Kidney capillary endothelial cell (primary cell): ENCODE measurements at regions not wholly inside any gene's neighbourhood (a gene's known extent, or its start where the extent isn't known, plus 50 kb on each side); places are given as distances from the start of the nearest gene placed in this dataset.

Source experiments
- DNase-seq: peaks from one replicate; pipeline ENCODE4 v3.0.0-alpha.2; 2018; ENCODE audit warnings: low spot score

DNA sequence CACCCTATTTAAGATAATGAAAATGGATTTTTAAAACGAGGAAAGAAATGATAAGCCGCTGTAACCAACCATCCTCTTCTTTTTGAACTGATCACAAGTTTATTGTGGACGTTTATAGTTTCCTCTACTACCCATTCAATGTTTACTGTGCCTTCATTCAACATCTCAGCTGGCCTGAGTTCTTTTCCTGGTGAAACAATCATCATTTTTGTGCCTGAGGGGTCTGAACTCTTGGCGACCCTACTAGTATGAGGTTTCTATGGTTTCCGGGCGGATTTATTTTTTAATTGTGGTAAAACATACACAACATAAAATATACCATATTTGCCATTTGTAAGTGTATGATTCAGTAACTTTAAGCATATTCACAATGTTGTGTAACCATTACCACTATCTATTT, 100.7 kb downstream of the SPRY1 start:
- no peak for DNase-seq

DNA sequence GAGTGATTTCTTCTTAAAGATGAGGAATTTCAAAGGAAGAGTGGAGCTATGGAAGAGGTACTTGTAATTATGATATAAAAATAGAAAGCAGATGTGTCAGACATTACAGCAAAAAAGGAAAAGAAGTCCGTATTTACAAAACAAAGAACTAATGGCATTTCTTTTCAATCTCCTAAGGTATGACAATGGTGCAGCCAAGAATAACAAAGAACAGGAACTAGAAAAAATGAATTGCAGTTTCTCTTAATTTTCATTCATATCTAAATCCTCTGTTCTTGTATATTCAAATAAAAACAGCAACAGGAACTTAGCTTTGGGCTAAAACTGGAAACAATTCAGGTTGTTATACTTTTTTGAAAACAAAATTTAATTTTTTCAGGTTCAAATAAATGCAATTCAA, 105.1 kb downstream of the SPRY1 start:
- no peak for DNase-seq

DNA sequence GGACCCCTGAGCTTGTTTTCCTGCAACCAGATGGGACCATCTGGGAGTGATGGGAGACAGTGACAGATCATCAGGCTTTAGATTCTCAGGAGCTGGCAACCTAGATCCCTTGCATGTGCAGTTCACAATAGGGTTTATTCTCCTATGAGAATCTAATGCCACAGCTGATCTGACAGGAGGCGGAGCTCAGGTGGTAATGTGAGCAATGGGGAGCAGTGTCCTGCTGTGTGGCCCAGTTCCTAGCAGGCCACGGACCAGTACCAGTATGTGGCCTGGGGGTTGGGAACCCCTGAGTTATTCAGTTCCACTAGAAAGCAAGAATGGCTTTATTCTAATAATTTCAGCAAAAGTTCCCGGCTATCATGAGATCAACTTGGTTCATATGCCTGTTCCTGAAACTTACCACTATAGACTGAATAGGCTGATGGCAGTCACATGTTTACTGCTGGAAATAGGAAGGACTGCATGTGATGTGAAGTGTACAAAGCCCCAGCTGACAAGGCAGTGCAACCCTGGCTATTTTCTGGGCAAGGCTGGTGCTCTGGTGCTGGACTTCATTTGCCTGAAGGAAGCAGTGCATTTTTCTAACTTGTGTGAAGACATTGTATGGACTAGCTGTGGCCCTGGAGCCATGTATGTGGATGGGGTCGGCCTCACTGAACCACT, 107.2 kb downstream of the SPRY1 start:
- DNase-seq: no peak

DNA sequence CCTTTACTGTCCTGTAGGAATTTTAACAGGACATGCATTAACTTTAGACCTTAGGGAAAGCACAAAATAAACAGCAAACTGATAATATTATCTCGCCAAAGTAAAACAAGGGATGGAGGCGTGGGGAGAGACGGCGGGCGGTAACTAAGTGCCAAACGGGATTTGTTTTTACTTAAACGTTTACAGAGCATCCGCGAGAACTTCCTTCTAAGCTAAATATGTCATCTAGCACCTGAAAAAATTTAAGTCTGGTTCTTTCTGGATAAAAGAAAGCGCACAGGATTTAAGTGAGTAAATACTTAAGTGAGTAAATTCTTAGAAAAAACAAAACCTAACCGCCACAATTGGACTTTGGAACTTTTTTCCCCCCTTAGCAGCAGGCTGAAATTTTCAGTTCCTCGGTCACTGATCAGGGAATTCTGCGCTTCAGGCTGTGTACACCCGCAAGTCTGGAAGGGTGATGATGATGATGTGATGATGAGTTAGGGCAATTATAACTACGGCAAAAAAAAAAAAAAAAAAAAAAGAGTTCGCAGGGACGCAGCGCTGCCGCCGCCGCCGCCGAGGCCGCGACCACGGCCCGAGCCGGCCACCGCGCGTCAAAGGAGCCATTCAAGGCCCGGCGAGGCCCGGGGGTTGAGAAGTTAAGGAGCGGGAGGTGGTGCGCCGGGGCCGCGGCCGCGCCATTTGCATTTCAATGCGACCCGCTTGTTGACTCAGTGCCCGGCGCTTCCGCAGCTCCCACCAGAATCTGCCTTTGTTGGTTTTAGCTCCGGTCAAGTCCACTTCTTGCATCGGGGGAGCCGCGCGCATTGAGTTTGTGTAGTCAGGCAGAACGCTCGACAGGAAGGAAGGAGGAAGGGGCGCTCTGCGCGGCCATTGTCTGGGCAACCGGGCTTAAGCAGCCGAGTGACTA, 108.8 kb downstream of the SPRY1 start:
- DNase-seq: peak; percentile 78

DNA sequence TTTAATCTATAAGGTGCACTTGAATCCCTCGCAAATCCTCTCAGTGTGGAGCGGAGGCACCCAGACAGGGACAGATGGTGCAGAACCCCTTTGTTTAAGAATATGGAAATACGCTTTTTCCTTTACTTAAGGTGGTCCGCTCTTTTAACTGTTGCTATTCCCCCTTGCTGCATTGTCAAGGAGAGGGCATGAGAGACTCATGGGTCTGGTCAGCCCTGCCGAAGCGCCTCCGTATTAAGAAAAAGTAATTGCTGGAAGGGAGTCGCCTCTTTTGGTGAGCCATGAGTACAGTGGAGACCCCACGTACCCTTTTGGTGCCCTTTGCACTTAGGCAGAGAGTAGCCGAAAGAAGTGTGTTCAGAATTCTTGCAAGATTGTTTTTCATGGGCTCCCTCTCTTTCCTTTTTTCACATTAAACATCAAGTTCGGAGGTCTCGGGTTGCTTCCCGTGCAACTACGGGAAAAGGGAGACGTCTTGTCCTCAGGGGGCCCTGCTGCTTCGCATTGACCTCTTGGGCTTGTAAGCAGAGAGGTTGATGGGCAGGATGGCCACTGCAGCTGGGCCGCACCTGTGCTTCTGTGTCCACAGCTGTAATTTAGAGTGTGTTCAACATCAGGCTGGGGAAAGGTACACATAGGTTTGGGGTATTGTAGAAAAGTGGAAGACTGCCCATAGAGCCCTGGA, 109.6 kb downstream of the SPRY1 start:
- DNase-seq: no peak

DNA sequence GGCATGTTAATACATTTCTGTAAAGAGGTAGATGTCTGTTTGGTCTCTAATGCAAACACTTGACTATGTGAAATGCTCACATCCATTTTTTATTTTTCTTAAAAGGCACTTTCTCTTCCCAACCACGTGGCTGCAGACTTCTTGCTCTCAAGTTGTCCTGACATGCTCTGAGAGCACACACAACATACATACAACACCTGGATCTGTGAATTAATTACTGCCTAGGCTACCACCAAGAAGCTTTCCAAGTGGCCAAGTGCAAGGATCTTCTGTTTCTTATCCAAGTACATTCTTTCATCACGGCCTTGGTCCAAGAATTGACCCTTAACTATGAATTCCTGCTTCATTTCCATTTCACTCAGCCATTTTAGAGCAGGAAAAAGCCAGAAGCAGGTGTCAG, 110.8 kb downstream of the SPRY1 start:
- DNase-seq: no peak

DNA sequence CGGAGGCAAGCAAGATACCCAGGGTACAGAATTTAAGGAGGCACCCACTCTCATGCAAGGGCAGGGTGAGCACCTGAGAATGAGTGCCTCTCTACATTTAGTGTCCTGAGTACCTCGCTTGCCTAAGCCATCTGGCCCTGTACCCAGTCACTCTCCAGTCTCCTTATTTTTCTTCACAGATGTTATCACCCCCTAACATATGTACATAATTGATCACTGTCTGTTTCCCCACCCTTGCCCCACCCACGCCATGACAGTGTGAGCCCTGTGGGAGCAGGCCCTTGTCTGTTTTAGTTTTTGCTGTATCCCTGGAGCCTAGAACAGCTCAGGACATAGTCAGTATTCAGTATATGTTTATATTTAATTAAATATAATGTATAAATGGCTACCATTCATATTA, 113.6 kb downstream of the SPRY1 start:
- DNase-seq: no peak

DNA sequence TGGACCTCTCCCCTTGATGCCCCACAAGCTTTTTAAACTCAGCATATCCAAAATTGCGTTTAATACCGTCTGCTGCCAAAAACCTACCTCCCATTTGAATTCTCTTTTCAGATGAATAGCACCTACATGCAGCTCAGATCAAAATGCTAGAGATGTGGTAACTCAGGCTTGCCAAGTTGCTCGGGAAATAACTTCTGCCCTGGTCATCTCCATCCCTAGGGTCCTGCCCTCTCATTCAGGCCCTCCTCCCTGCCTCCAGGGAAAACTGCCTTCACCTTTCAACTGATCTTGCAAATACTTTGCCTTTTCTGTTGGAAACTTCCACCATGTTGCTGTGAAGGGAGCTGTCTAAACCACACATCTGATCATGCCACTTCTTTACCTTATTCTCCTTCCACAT, 114.1 kb downstream of the SPRY1 start:
- no peak for DNase-seq

DNA sequence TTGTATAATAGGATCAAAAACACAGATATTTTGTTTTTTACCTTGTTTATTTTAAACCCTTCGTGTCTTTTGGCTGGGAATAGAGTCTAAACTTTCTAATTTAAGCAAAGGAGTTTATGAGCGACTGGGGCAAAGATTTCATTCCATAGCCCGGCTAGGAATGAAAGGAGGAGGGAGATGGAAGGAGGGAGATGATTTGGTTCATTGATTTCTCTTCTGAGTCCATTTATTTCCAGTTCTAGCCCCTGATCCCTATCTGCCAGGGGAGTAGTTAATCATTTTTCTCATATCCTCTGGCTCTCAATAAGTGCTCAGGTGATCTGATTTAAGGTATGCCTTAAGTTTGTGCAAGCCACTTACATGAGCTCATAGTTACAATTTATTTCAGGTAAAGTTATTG, 120.0 kb downstream of the SPRY1 start:
- DNase-seq: no peak

DNA sequence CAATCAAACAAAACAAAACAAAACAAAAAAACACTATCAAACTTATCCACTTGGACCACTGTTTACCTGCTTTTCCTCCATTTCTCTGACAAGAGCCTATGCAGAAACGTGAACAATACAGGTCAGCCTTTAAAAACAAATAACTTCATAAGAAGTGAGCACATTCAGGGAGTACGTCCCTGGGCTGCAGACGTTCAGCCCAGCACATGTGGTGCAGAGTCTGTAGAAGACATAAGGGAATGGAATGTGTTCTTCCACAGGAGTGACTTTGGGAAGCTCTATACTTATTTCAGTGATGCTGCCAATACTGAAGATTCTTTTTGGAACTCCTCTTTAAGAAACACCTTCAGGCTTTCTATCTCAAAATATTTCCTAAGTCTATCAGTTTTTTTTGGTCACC, 120.6 kb downstream of the SPRY1 start:
- DNase-seq: no peak

DNA sequence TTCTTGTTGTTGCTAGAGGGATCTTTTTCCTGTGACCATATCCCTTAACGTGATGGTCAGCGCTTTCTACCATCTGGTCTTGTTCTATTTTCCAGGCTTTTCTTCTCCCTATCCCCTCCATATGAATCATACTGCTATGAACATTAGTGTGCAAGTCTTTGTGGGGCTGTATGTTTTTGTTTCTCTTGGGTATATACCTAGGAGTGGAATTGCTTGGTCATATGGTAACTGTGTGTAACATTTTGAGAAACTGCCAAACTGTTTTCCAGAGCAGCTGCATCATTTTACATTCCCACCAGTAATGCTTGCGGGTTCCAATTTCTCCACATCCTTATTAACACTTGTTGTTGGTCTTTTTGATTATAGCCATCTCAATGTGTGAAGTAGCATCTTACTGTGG, 121.4 kb downstream of the SPRY1 start:
- no peak for DNase-seq

DNA sequence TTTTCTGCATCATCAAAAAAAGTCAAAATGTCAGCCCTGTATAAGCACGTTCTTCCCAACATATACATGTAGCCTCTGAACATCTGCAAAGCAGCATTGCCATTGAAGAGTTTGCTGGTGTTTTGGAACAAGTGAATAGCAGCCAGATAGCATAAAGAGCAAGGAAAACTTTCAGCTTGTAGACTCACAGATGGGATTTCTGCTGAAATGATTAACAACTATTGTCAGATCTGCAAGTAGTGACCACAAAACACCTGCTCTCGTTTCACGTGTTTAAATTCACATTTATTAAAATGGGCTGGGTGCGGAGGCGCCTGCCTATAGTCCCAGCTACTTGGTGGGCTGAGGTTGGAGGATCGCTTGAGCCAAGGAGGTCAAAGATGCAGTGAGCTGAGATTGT, 123.7 kb downstream of the SPRY1 start:
- no peak for DNase-seq

DNA sequence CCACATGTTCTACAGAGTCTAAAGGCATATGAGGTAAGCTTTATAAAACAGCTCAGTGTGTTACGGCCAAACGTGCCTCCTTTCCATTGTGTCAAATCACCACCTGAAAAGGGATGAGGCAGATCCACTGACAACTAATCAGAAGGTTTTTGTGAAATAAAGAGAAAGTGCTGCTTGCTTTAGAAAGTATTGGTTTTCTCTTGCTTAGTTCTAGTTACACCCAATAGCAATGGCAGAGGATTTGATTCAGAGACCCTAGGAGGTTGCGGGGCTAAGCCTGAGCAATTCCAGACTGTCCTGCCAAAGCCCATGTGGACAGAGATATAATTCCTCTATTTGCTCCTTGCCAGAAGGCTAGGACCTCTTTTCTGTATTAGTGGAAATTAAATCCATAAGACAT, 125.5 kb downstream of the SPRY1 start:
- DNase-seq: no peak

DNA sequence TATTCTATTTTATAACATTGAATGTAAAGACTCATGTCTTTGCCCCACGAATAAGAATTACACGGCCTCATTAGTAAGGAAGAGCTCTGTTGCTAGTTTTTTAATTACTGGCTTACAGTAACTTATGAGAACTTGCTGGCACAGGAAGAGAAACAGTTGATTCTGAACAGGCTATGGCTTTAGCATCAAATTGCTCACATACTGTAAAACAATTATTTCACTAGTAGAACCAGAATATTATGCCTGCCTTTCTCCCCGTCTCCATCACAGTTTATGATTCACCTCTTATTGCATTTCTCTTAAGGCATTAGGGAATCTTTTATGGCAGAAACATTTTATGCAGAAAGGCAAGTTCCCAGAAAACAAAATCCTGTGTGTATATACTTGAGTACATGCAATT, 126.1 kb downstream of the SPRY1 start:
- DNase-seq: no peak

DNA sequence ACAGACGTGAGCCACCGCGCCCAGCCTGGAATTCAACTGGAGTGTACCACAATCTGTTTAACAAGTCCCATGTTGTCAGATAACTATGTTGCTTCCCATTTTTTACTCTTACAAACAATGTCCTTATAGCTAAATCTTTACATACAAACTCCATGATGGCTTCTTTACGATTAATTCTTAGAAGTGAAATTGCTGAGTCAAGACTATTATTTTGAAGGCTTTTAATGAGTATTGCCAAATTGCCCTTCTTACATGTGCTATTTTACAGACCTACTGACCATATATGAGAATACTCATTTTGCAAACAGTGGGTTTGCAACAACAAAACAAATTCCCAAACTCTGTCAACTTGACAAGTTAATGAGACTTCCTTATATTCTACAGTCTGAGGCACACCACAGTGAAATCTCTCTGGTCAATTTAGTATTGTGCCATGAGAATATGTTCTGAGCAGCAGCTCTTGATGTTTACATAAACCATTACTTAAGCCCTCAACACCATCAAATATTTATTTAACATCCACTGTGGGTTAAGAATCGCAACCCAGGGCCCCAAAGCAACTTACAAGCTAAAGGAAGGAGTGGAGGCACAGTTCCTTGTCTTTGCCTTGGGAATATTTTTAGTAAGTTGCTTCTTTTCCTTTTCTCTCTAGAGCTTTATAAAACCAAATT, 128.5 kb downstream of the SPRY1 start:
- DNase-seq: no peak

DNA sequence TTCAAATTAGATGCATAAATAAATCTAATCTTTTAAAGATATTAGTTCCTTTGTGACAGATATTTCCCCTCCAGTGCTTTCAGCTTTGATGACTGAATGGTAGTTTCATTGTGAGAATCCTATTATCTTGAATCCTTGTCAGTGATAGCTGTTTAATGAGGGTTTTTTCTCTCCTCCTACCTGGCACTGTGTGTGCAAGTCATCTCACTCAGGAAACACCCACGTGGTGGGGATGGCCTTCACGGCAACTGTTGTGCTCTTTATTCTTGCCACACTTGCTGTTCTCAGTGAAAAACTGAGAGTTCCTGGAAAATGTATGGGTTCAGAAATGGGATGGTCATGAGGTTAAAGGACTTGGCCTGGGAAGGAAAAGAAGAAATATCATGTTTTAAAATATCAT, 129.9 kb downstream of the SPRY1 start:
- DNase-seq: no peak

DNA sequence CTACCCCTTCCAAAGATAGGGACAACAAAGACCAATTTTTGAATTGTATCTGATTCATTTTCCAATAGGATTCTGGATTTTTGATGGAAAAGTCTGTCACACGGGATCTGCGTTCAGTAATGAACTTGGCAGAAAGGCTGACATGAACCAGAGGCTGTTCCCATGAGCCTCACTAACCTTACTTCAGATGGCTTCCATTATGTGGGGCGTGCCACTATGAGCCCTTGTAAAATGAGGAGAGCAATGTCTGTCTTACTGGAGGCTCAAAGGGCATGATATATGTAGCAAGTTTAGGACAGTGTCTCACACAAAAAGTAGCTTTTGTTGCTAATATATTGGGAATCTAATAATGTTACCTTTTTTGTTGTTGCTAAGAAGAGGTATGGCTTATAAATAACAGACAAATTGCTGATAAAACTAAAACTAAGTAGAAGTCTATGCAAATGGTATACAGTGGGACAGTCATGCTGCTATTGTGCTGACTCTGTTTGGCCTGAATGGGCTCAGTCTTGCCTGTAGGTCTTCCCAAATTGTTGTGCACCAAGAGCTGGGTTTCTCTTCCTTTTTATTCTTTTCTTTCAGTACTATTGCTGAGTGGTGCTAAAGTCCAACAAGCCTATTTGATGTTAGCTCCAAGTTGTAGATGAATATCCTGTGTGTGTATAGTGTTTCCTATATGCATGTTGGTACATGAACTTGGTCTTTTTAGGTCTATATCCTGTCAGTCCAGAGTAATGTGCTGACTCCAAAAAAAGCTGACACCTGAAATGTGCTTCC, 132.1 kb downstream of the SPRY1 start:
- DNase-seq: no peak

DNA sequence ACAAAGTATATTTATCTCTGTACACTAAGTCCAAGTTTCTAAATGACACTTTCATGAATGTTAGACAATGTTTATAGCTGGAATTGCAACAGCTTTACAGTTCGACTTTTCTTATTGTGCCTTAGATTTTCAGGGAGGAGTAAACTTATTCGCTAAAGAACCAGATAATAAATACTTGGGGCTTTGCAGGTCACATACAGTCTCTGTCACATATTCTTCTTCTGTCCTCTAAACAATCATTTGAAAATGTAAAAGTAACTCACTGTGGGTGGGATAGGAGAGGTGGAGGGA, 132.6 kb downstream of the SPRY1 start:
- no peak for DNase-seq

DNA sequence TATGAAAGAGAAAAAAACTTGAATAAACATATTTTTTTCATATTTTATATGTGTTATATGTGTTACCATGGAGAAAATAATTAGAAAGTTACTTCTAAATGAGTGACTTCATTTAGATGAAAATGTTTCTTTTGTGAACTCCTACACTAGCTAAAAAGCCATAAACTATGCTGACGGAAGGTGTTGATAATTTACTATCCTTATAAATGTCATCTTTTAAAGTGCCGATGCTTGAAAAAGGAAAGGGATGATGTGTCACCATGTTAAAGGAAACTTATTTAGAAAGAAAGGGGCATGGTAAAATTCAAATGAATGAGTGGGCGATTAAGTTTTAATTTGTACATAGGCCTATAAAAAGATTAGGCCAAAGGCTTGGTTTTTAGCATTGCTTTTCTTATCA, 133.8 kb downstream of the SPRY1 start:
- DNase-seq: no peak

DNA sequence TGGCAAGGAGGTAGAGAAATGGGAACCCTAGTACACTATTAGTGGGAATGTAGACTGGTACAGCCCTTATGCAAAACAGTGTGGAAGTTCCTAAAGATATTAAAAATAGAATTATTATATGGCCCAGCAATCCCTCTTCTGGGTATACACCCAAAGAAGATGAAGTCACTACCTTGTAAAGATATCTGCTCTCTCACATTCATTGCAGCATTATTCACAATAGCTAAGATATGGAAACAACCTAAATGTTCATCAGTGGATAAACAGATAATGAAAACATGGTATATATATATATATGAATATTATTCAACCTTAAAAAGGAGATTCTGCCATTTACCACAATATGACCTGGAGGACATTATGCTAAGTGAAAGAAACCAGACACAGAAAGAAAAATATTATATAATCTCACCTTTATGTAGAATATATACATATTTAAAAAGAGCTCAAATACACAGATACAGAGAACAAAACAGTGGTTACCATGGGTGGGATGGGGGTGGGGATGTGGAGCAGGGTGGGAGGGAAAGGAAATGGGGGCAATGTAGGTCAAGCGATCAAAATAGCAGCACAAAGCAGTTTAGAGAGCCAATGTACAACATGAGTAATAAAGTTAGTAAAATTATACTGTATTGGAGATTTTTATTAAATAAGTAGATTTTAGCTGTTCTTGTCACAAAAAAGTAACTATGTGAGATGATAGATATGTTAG, 138.6 kb downstream of the SPRY1 start:
- no peak for DNase-seq

DNA sequence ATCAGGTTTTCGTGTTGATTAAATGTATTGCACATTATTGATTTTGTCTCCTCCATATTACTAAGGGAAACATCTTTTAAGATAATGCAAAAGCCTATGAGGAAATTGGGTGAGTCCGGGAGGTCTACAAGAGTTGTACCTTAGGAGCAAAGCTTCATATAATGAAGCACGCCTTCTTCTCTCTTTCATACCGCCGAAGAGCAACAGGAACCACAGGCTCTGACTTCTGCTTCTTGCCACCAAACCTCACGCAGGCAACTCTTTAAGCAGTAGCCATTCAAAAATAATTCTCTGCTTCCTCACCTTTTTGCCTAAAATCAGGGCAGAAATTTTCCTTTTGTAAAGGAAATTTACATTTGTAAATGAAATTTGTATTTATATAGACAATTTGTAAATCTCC, 139.6 kb downstream of the SPRY1 start:
- no peak for DNase-seq
